CD4-positive, alpha-beta T cell treated with Interleukin-12 subunit alpha and Interleukin-12 subunit beta, for 1 hour (primary cell): ENCODE measurements at regions not wholly inside any gene's neighbourhood (a gene's known extent, or its start where the extent isn't known, plus 50 kb on each side); places are given as distances from the start of the nearest gene placed in this dataset.
"Not testable (repeated sequence)": the region's sequence is repeated elsewhere in the genome, so short reads cannot be mapped to it uniquely, and the experiment has no call there.

Experiments used
- DNase-seq: peaks from one replicate; pipeline ENCODE4 v3.0.0-alpha.2; 2020

- DNase-seq = no peak
Observed at GRCh38 chr14:53651096-53651740, 305.4 kb downstream of the BMP4 start.

- DNase-seq = no peak
Observed at GRCh38 chr14:53646925-53647324, 309.7 kb downstream of the BMP4 start.

- no peak for DNase-seq
Observed at GRCh38 chr14:53640695-53641094, 315.9 kb downstream of the BMP4 start.

GRCh38 chr14:53638966-53639365, 317.7 kb downstream of the BMP4 start:
- no peak for DNase-seq

GRCh38 chr14:53634793-53635192, 321.8 kb downstream of the BMP4 start:
- no peak for DNase-seq

GRCh38 chr14:53630336-53630735, 326.3 kb downstream of the BMP4 start:
- no peak for DNase-seq

GRCh38 chr14:53628732-53629430, 327.7 kb downstream of the BMP4 start:
- no peak for DNase-seq

- DNase-seq = no peak
Observed at GRCh38 chr14:53628261-53628660, 328.4 kb downstream of the BMP4 start.

GRCh38 chr14:53626761-53627160, 329.9 kb downstream of the BMP4 start:
- no peak for DNase-seq

GRCh38 chr14:53622447-53622846, 334.2 kb downstream of the BMP4 start:
- DNase-seq = no peak

GRCh38 chr14:53621921-53622320, 334.7 kb downstream of the BMP4 start:
- no peak for DNase-seq

GRCh38 chr14:53621433-53621832, 335.2 kb downstream of the BMP4 start:
- DNase-seq = no peak

- DNase-seq = no peak
Observed at GRCh38 chr14:53620890-53621289, 335.7 kb downstream of the BMP4 start.

- DNase-seq = no peak
Observed at GRCh38 chr14:53620317-53620716, 336.3 kb downstream of the BMP4 start.

- no peak for DNase-seq
Observed at GRCh38 chr14:53619691-53620231, 336.9 kb downstream of the BMP4 start.

- not testable (repeated sequence) for DNase-seq
Observed at GRCh38 chr14:53616536-53616935, 340.1 kb downstream of the BMP4 start.

GRCh38 chr14:53615252-53615651, 341.4 kb downstream of the BMP4 start:
- DNase-seq = no peak

GRCh38 chr14:53613404-53614253, 343.0 kb downstream of the BMP4 start:
- DNase-seq = no peak

- DNase-seq = no peak
Observed at GRCh38 chr14:53610947-53611346, 345.7 kb downstream of the BMP4 start.

- DNase-seq = no peak
Observed at GRCh38 chr14:53609009-53609408, 347.6 kb downstream of the BMP4 start.

GRCh38 chr14:53608369-53608768, 348.3 kb downstream of the BMP4 start:
- no peak for DNase-seq

- DNase-seq = no peak
Observed at GRCh38 chr14:53606203-53606602, 350.4 kb downstream of the BMP4 start.

GRCh38 chr14:53605562-53605961, 351.1 kb downstream of the BMP4 start:
- DNase-seq = no peak

GRCh38 chr14:53603994-53604393, 352.6 kb downstream of the BMP4 start:
- no peak for DNase-seq
